CD4-positive, CD25-positive, alpha-beta regulatory T cell (primary cell): ENCODE measurements at regions not wholly inside any gene's neighbourhood (a gene's known extent, or its start where the extent isn't known, plus 50 kb on each side); places are given as distances from the start of the nearest gene placed in this dataset.
"Not testable (repeated sequence)": the region's sequence is repeated elsewhere in the genome, so short reads cannot be mapped to it uniquely, and the experiment has no call there.

Experiments used
- ATAC-seq, 2 donors: fragments of 150-1000 bp; cut with Tn5 transposase; one replicate each; pipeline ENCODE4 v1.10.0; 2021; ENCODE audit warnings: low read depth in 2 of 2, moderate number of reproducible peaks in 2 of 2, moderate library complexity in 1 of 2
- DNase-seq, 3 donors: peaks; one replicate each; pipeline versions ENCODE4 v3.0.0 to v3.0.0-alpha.2; 2012 to 2022; ENCODE audit warnings: mixed read lengths in 1 of 3
- H3K27ac ChIP-seq: one replicate; pipeline ENCODE4 v1.7.0; 2013; ENCODE audit warnings: mild to moderate bottlenecking, low read length; ENCODE audit not compliant: insufficient read depth, poor library complexity, severe bottlenecking
- H3K27me3 ChIP-seq: one replicate; pipeline ENCODE4 v1.7.0; 2013; ENCODE audit warnings: low read length; ENCODE audit not compliant: control insufficient read depth, insufficient read depth
- H3K36me3 ChIP-seq: one replicate; pipeline ENCODE4 v1.7.0; 2013; ENCODE audit warnings: mild to moderate bottlenecking, low read length, moderate library complexity; ENCODE audit not compliant: control insufficient read depth, insufficient read depth
- H3K4me1 ChIP-seq: 2 replicates; pipeline ENCODE4 v1.7.0; 2013; ENCODE audit warnings: mild to moderate bottlenecking, low read length; ENCODE audit not compliant: insufficient read depth, control insufficient read depth, poor library complexity, severe bottlenecking
- H3K4me3 ChIP-seq: one replicate; pipeline ENCODE4 v1.7.0; 2013; ENCODE audit warnings: low read depth, mild to moderate bottlenecking, low read length, moderate library complexity
- H3K9me3 ChIP-seq, 2 experiments: 1 replicate in 1 of 2; 2 replicates in 1 of 2; pipeline ENCODE4 v1.7.0; 2013; ENCODE audit warnings: low read length in 2 of 2, mild to moderate bottlenecking in 1 of 2, moderate library complexity in 1 of 2; ENCODE audit not compliant: control insufficient read depth in 2 of 2
- H3K27ac Mint-ChIP-seq, 3 donors: one replicate each; pipeline ENCODE4 v1.8.0; 2020 to 2022; ENCODE audit warnings: mild to moderate bottlenecking in 3 of 3, mixed read lengths in 3 of 3, moderate library complexity in 2 of 3
- H3K27me3 Mint-ChIP-seq: one replicate; pipeline ENCODE4 v1.8.0; 2022; ENCODE audit warnings: mild to moderate bottlenecking, mixed read lengths
- H3K36me3 Mint-ChIP-seq: one replicate; pipeline ENCODE4 v1.8.0; 2020; ENCODE audit warnings: mixed read lengths
- H3K4me1 Mint-ChIP-seq, 4 donors: one replicate each; pipeline ENCODE4 v1.8.0; 2020 to 2022; ENCODE audit warnings: mixed read lengths in 4 of 4, mild to moderate bottlenecking in 1 of 4
- H3K4me3 Mint-ChIP-seq, 4 donors: one replicate each; pipeline ENCODE4 v1.8.0; 2020 to 2022; ENCODE audit warnings: mild to moderate bottlenecking in 4 of 4, mixed read lengths in 4 of 4, moderate library complexity in 3 of 4
- H3K9me3 Mint-ChIP-seq, 7 donors: one replicate each; pipeline ENCODE4 v1.8.0; 2020 to 2022; ENCODE audit warnings: mixed read lengths in 7 of 7, mild to moderate bottlenecking in 3 of 7, moderate library complexity in 2 of 7

DNA sequence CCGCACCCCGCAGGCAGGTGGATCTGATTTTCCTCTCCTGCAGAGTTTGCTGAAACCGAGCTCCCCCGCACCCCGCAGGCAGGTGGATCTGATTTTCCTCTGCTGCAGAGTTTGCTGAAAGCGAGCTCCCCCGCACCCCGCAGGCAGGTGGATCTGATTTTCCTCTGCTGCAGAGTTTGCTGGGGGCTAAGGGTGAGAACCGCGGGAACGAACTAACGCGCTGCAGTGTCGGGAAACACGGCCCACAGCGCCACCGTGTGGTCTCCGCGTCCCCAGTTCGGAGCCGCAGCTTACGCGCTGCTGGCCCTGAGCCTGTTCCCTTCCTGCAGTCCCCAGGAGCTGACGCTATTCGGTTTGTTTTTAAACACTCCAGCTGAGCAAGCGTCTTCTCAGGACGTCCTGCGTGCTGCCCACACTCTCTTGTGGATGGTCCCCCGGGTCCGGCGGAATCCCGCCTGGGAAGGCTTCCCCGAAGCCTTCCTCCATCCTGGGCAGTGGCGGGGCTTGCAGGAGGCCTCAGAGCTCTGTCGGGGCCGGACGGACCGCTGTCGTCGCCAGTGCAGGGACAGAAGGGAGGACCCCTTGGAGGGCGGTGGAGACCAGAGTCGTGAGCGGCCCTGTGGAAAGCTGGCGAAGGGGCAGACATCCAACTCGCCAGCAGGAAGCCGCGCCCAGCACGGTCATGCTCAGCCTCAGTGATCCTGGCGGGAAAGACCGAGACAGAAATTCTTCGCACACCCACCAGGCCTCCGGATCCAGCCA, 121.2 kb upstream of the LPCAT1 start:
- Histone ChIP-seq H3K27ac (no peak overlapping the region), H3K9me3 (no peaks in the 10 kb centered on the region), H3K4me3 (no peak overlapping the region), H3K36me3 (no peaks in the 10 kb centered on the region), H3K4me1 (peaks cover 11% of the 10 kb centered on the region), H3K27me3 (peaks cover 10% of the 10 kb centered on the region)
- no peaks in the 10 kb centered on the region for H3K36me3 Mint-ChIP-seq
- DNase-seq, result peak; percentile 57 to 81 (median 74)
- H3K27me3 Mint-ChIP-seq, result peaks cover 56% of the 10 kb centered on the region
- peaks cover 0 to 3% (median 0%) of the 10 kb centered on the region in 7 donors for H3K9me3 Mint-ChIP-seq
- peak; percentile 80 to 81 for ATAC-seq
- peak overlapping the region in 1 of 4 donors; percentile 22 for H3K4me3 Mint-ChIP-seq
- H3K27ac Mint-ChIP-seq, result no peak overlapping the region
- H3K4me1 Mint-ChIP-seq, result peaks cover 0 to 20% (median 8%) of the 10 kb centered on the region in 4 donors

DNA sequence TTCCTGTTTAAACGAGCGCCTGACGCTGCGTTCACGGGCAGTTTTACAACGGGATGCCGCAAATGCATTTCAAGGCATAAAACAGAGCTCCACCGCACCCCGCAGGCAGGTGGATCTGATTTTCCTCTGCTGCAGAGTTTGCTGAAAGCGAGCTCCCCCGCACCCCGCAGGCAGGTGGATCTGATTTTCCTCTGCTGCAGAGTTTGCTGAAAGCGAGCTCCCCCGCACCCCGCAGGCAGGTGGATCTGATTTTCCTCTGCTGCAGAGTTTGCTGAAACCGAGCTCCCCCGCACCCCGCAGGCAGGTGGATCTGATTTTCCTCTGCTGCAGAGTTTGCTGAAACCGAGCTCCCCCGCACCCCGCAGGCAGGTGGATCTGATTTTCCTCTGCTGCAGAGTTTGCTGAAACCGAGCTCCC, 120.6 kb upstream of the LPCAT1 start:
- not testable (repeated sequence) for H3K27ac Mint-ChIP-seq, H3K9me3 ChIP-seq, H3K36me3 Mint-ChIP-seq, H3K9me3 Mint-ChIP-seq, ATAC-seq, H3K36me3 ChIP-seq, H3K27ac ChIP-seq
- DNase-seq, result peak in 1 of 3 donors; percentile 20
- Mint-ChIP-seq H3K27me3 (peaks cover 56% of the 10 kb centered on the region), H3K4me3 (peak overlapping the region in 2 of 4 donors; percentile 12 to 57), H3K4me1 (peaks cover 0 to 20% (median 8%) of the 10 kb centered on the region in 4 donors)
- H3K4me1 ChIP-seq, result peaks cover 11% of the 10 kb centered on the region
- H3K4me3 ChIP-seq, result peak overlapping the region; percentile 26
- H3K27me3 ChIP-seq, result peaks cover 10% of the 10 kb centered on the region

DNA sequence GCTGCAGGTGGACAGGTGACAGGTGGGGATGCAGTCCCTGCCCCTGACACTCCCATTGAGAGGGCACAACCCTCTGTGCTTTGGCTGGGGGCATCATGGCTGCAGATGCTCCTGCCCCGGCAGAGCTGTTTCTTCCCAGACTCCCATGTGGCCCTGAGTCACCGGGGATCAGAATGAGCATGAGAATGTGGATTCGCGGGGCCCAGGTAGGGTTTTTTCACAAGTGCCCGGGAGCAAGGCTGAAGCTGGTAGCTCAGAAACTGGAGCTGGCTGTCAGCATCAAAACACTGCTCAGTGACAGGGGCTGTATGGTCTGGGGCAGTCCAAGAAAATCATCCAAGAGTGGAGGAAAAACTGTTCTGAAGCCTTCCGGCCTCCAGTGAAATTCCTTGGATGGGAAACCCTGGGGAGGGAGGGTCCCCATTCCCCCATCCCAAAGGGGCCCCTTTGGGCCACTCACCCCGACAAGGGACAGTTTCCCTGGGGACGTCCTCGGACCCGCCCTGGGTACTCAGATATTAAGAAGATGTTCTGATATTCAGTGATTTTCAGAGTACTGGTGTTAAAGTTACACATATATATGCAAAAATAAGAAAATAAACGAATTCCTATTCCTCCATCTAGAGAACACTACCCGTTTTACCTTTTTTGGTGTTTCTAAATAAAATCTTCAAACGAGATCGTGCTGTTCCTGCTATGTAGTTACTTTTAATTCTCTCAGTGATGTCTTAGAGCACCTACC, 120.1 kb upstream of the LPCAT1 start:
- DNase-seq, result no peak
- Mint-ChIP-seq H3K27ac (no peak overlapping the region), H3K4me3 (peak overlapping the region in 2 of 4 donors; percentile 12 to 57), H3K9me3 (peaks cover 0 to 3% (median 0%) of the 10 kb centered on the region in 7 donors), H3K4me1 (peaks cover 0 to 17% (median 8%) of the 10 kb centered on the region in 4 donors), H3K36me3 (no peaks in the 10 kb centered on the region), H3K27me3 (peaks cover 55% of the 10 kb centered on the region)
- H3K36me3 ChIP-seq, result no peaks in the 10 kb centered on the region
- no peak overlapping the region for H3K27ac ChIP-seq
- peak overlapping the region; percentile 26 for H3K4me3 ChIP-seq
- H3K27me3 ChIP-seq, result peaks cover 10% of the 10 kb centered on the region
- H3K9me3 ChIP-seq, result no peaks in the 10 kb centered on the region
- peaks cover 11% of the 10 kb centered on the region for H3K4me1 ChIP-seq
- no peak for ATAC-seq

DNA sequence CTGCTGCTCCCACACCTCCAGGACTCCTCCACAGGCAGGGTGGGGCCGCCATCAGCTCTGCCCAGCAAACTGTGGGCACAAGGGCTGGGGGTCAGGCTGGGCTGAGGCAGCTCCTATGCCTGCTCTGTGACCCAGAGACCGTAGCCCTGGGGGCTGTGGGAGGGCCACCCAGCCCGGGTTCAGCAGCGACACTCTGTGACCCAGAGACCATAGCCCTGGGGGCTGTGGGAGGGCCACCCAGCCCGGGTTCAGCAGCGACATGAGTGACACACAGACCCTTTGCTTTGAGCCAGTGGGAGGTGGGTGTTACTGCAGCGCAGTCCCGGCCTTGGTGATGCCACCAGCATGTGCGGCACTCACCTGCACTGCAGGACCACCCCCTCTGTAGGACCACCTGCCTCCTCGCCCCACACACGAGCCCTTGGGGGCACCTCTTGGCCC, 118.9 kb upstream of the LPCAT1 start:
- peaks cover 11% of the 10 kb centered on the region for H3K4me1 ChIP-seq
- H3K9me3 ChIP-seq, result no peaks in the 10 kb centered on the region
- H3K9me3 Mint-ChIP-seq, result peaks cover 0 to 4% (median 0%) of the 10 kb centered on the region in 7 donors
- DNase-seq, result no peak
- ATAC-seq, result no peak
- no peak overlapping the region for H3K4me3 ChIP-seq
- peaks cover 0 to 17% (median 8%) of the 10 kb centered on the region in 4 donors for H3K4me1 Mint-ChIP-seq
- no peaks in the 10 kb centered on the region for H3K36me3 Mint-ChIP-seq
- H3K27me3 Mint-ChIP-seq, result peaks cover 46% of the 10 kb centered on the region
- no peak overlapping the region for H3K27ac Mint-ChIP-seq
- H3K4me3 Mint-ChIP-seq, result no peak overlapping the region
- H3K27me3 ChIP-seq, result peaks cover 10% of the 10 kb centered on the region
- no peaks in the 10 kb centered on the region for H3K36me3 ChIP-seq
- no peak overlapping the region for H3K27ac ChIP-seq

DNA sequence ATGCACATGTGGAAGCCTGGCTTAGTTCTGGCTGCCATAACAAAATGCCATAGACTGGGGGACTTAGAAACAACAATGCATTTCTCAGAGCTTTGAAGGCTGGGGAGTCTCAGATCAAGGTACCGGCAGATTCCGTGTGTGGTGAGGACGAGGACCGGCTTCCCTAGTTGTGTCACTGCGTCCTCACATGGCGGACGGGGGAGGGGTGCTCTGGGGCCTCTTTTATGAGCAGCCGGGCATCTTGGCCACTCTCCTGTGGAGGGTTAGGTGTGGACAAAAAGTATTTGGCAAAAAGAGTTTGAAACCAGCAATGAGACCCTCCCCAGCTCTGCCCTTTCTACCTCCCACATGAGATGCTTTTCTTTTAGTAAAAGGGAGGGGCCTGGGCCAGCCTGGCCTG, 118.5 kb upstream of the LPCAT1 start:
- ATAC-seq (no peak), DNase-seq (no peak)
- H3K4me1 ChIP-seq, result peaks cover 11% of the 10 kb centered on the region
- no peaks in the 10 kb centered on the region for H3K36me3 ChIP-seq
- no peak overlapping the region for H3K4me3 ChIP-seq
- no peaks in the 10 kb centered on the region for H3K9me3 ChIP-seq
- H3K4me3 Mint-ChIP-seq, result no peak overlapping the region
- H3K27me3 Mint-ChIP-seq, result peaks cover 42% of the 10 kb centered on the region
- peaks cover 0 to 4% (median 0%) of the 10 kb centered on the region in 7 donors for H3K9me3 Mint-ChIP-seq
- H3K36me3 Mint-ChIP-seq, result no peaks in the 10 kb centered on the region
- H3K27ac ChIP-seq, result no peak overlapping the region
- H3K27ac Mint-ChIP-seq, result no peak overlapping the region
- peaks cover 10% of the 10 kb centered on the region for H3K27me3 ChIP-seq
- peaks cover 0 to 17% (median 8%) of the 10 kb centered on the region in 4 donors for H3K4me1 Mint-ChIP-seq

DNA sequence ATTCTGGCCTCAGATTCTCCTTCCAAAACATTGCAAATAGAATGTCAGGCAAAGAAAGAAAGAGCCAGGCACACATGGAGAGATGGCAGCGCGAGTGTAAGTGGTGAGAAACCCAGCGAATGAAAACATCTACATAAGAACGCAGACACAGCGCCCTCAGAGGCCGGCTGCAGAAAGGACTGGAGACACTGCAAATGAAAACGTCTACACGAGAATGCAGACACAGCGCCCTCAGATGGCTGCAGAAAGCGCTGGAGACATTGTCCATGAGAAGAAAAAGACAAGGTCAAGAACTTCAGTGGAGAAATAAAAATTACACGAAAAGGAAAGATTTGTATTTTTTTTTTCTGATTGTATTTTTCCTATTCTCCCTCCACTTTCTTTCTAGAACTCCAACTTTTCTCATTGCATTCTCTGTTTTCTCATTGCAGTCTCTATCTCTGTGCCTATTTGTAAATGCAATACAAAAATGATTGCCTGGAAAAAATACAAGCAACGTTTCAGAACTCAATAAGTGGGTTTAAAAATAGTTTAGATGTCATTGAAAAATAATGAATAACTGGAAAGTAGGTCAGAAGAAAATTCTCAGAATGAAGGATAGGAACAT, 117.9 kb upstream of the LPCAT1 start:
- Mint-ChIP-seq H3K27me3 (peaks cover 37% of the 10 kb centered on the region), H3K4me3 (peak overlapping the region in 2 of 4 donors; percentile 9 to 51), H3K4me1 (peaks cover 0 to 17% (median 8%) of the 10 kb centered on the region in 4 donors), H3K27ac (no peak overlapping the region), H3K9me3 (peaks cover 0 to 4% (median 0%) of the 10 kb centered on the region in 7 donors), H3K36me3 (no peaks in the 10 kb centered on the region)
- Histone ChIP-seq H3K27ac (no peak overlapping the region), H3K27me3 (peaks cover 10% of the 10 kb centered on the region), H3K4me3 (no peak overlapping the region), H3K9me3 (no peaks in the 10 kb centered on the region), H3K4me1 (peaks cover 11% of the 10 kb centered on the region), H3K36me3 (no peaks in the 10 kb centered on the region)
- ATAC-seq (peak; percentile 77 to 86), DNase-seq (peak; percentile 53 to 88 (median 74))

DNA sequence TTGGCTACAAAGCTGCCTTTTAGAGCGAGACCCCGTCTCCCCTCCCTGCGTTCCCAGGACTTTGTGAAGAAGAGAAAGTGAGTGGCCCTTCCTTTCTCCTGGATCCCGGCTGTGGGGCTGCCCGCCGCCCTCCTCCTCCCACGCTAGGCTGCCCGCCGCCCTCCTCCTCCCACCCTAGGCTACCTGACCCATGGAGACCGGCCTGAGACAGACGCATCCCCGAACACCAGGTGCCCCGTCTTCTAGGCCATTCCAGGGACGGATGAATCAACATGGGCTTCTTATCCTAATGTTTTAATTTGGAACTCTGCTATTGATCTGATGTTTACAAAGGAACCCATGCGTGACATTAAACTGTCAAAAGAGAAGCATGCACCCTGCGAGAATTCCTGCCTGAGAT, 117.3 kb upstream of the LPCAT1 start:
- Histone ChIP-seq H3K27ac (no peak overlapping the region), H3K9me3 (no peaks in the 10 kb centered on the region), H3K36me3 (no peaks in the 10 kb centered on the region), H3K4me1 (peaks cover 11% of the 10 kb centered on the region), H3K27me3 (peaks cover 10% of the 10 kb centered on the region), H3K4me3 (no peak overlapping the region)
- no peaks in the 10 kb centered on the region for H3K36me3 Mint-ChIP-seq
- H3K4me3 Mint-ChIP-seq, result peak overlapping the region in 2 of 4 donors; percentile 9 to 51
- H3K27ac Mint-ChIP-seq, result no peak overlapping the region
- peaks cover 36% of the 10 kb centered on the region for H3K27me3 Mint-ChIP-seq
- no peak for ATAC-seq
- peaks cover 0 to 4% (median 0%) of the 10 kb centered on the region in 7 donors for H3K9me3 Mint-ChIP-seq
- peaks cover 0 to 17% (median 8%) of the 10 kb centered on the region in 4 donors for H3K4me1 Mint-ChIP-seq
- no peak for DNase-seq
